GM12878 (cell line): ENCODE measurements at regions not wholly inside any gene's neighbourhood (a gene's known extent, or its start where the extent isn't known, plus 50 kb on each side); places are given as distances from the start of the nearest gene placed in this dataset.

Source experiments
- ATAC-seq: fragments of 200-7000 bp; cut with Tn5 transposase; 3 replicates; pipeline ENCODE4 v1.9.1; 2020; ENCODE audit warnings: mild to moderate bottlenecking, moderate library complexity
- BruUV-seq: library from RNA; stranded (reverse); fragments of 400-500 nt; replicated peaks from 2 replicates; lab custom pipeline; 2021; lab: Mats Ljungman, UMichigan
- CTCF ChIA-PET: fragments of 300-600 bp; sonication (Branson Sonifier 250); formaldehyde crosslinking; extraction: SDS; loops from one replicate; lab custom pipeline; 2021; ENCODE audit warnings: inconsistent platforms; lab: Yijun Ruan, JAX
- POLR2A ChIA-PET: fragments of 350-600 bp; formaldehyde crosslinking; extraction: SDS; loops from one replicate; lab custom pipeline; 2021; ENCODE audit warnings: inconsistent platforms; lab: Charles Lee
- RAD21 ChIA-PET: fragments of 300-600 bp; sonication (Branson Sonifier 250); formaldehyde crosslinking; loops from one replicate; lab custom pipeline; 2023; ENCODE audit warnings: antibody characterized with exemption; ENCODE audit not compliant: unreplicated experiment; lab: Charles Lee
- SMC1A ChIA-PET: fragments of 300-600 bp; sonication (Branson Sonifier 250); formaldehyde crosslinking; loops from one replicate; lab custom pipeline; 2023; ENCODE audit not compliant: unreplicated experiment, uncharacterized antibody; lab: Charles Lee
- DNase-seq: peaks from one replicate; pipeline ENCODE4 v3.0.0-alpha.2; 2011; ENCODE audit warnings: low read depth, low spot score
- FAIRE-seq: peaks from 3 replicates; lab custom pipeline; 2011; peaks lifted over from hg19 to GRCh38; lab: Jason Lieb, UNC
- H2AFZ ChIP-seq: 2 replicates; pipeline ENCODE4 v1.6.0; 2011; ENCODE audit warnings: low read depth, low read length, control low read depth; ENCODE audit not compliant: control insufficient read depth
- H3K27ac ChIP-seq: 2 replicates; pipeline ENCODE4 v1.5.1; 2011; ENCODE audit warnings: control low read depth; ENCODE audit not compliant: control insufficient read depth, insufficient read depth
- H3K27me3 ChIP-seq, 2 experiments: replicated peaks in 1 of 2; 2 replicates each; pipeline versions ENCODE4 v1.6.0 to v1.6.1; 2011; ENCODE audit warnings: low read length in 1 of 2; ENCODE audit not compliant: control insufficient read depth in 2 of 2, insufficient read depth in 2 of 2
- H3K36me3 ChIP-seq, 2 experiments: 2 replicates each; pipeline ENCODE4 v1.5.1; 2011; ENCODE audit warnings: low read length in 1 of 2; ENCODE audit not compliant: control insufficient read depth in 2 of 2, insufficient read depth in 2 of 2
- H3K4me1 ChIP-seq: 2 replicates; pipeline ENCODE4 v1.6.1; 2011; ENCODE audit warnings: mild to moderate bottlenecking, low read length, moderate library complexity, mixed read lengths; ENCODE audit not compliant: control insufficient read depth, insufficient read depth
- H3K4me2 ChIP-seq: 2 replicates; pipeline ENCODE4 v1.6.0; 2011; ENCODE audit warnings: control low read depth; ENCODE audit not compliant: control insufficient read depth, insufficient read depth
- H3K4me3 ChIP-seq: fragments of 200-600 bp; sonication (generic); 2 replicates; pipeline ENCODE4 v1.5.1; 2016
- H3K79me2 ChIP-seq: 2 replicates; pipeline ENCODE4 v1.6.0; 2011; ENCODE audit warnings: low read length; ENCODE audit not compliant: control insufficient read depth, insufficient read depth
- H3K9ac ChIP-seq: 2 replicates; pipeline ENCODE4 v1.8.0; 2011; ENCODE audit warnings: low read length, control low read depth, mixed read lengths; ENCODE audit not compliant: control insufficient read depth, insufficient read depth
- H3K9me3 ChIP-seq: replicated peaks from 3 replicates; pipeline ENCODE4 v1.5.1; 2011; ENCODE audit warnings: mild to moderate bottlenecking, low read length; ENCODE audit not compliant: control insufficient read depth, insufficient read depth
- H4K20me1 ChIP-seq: 2 replicates; pipeline ENCODE4 v1.6.0; 2011; ENCODE audit not compliant: control insufficient read depth, insufficient read depth
- ATF7 ChIP-seq: fragments of 450-650 bp; IDR thresholded peaks from 2 replicates; pipeline ENCODE4 v1.6.1; 2016; ENCODE audit warnings: low read depth, mild to moderate bottlenecking
- NFXL1 ChIP-seq: fragments of 450-650 bp; IDR thresholded peaks from 2 replicates; pipeline ENCODE4 v1.6.1; 2017; ENCODE audit warnings: antibody characterized with exemption, mild to moderate bottlenecking, borderline replicate concordance
- WGBS: methylation state at CpG from one replicate; pipeline ENCODE4 v1.1.6; 2016; ENCODE audit warnings: low lambda C conversion rate; ENCODE audit not compliant: insufficient replicate concordance, insufficient coverage; ENCODE audit errors: missing lambda C conversion rate; 5-methylcytosine and 5-hydroxymethylcytosine counted together
- in situ Hi-C: fragments of 300-500 bp; cut with MboI; formaldehyde crosslinking; loops from 9 replicates; pipeline ENCODE4 v1.14.3; 2018; ENCODE audit warnings: mixed read lengths
- intact Hi-C: fragments of 100-400 bp; cut with micrococcal nuclease; formaldehyde crosslinking; loops from one replicate; pipeline ENCODE4 v1.14.2; 2022; ENCODE audit not compliant: unreplicated experiment
- TF ChIP-seq, protein P1 (sequence below): fragments of 450-650 bp; IDR thresholded peaks from 2 replicates; pipeline ENCODE4 v1.6.1; 2018; ENCODE audit warnings: mild to moderate bottlenecking, low read depth, moderate library complexity; ENCODE audit not compliant: partially characterized antibody
- TF ChIP-seq, protein P2 (sequence below), 3 experiments: IDR thresholded peaks in 2 of 3; conservative IDR thresholded peaks in 1 of 3; 2 replicates each; pipeline ENCODE4 v1.5.1; 2011; ENCODE audit warnings: low read depth in 3 of 3, low read length in 3 of 3, mild to moderate bottlenecking in 3 of 3, control low read depth in 2 of 3, moderate library complexity in 2 of 3, inconsistent platforms in 1 of 3, mixed read lengths in 1 of 3; ENCODE audit not compliant: control insufficient read depth in 2 of 3, insufficient read depth in 1 of 3; ENCODE audit errors: extremely low read depth in 1 of 3

DNA sequence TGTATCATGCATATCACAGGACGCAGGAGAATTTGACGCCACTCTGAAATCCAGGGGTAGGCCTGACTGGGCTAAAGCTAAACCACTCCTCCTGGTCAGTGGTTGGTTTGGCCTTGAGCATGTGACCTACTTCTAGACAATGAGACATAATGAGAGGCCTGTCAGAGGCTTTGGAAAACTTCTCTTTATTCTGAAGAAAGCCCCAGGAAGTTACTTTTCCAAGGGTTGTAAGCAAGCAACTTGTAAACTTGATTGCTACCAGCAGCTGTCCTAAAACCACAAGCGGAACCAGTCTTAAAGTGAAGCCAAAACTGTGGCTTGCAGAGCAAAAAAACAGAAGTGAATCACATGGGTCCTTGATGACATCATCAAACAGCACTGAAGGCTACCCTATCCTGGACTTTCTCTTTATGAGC lies 138.2 kb upstream of the COX10 start:
- RAD21 ChIA-PET = interaction anchor here (0.7 kb wide), 1 partner anchor 14 kb away, joined by 3 read pairs; no protein-coding TSS in a partner anchor
- intact Hi-C loops = no loop called here
- in situ Hi-C loops = no loop called here
- Histone ChIP-seq H3K4me3 (no peak overlapping the region), H3K4me1 (no peaks in the 10 kb centered on the region), H3K27ac (no peak overlapping the region), H4K20me1 (no peaks in the 10 kb centered on the region), H3K36me3 (no peaks in the 10 kb centered on the region), H3K9me3 (no peaks in the 10 kb centered on the region; the same call in 2 of the 3 replicates), H3K4me2 (no peak overlapping the region), H3K27me3 (no peaks in the 10 kb centered on the region), H3K79me2 (no peaks in the 10 kb centered on the region), H2AFZ (no peak overlapping the region), H3K9ac (no peak overlapping the region)
- 76% methylated on average over 3 of the region's 3 CpGs for WGBS
- CTCF ChIA-PET = interaction anchor here (0.6 kb wide), 1 partner anchor 444 kb away, joined by 5 read pairs; no protein-coding TSS in a partner anchor
- SMC1A ChIA-PET = interaction anchor here (0.9 kb wide), 1 partner anchor 9 kb away, joined by 4 read pairs; no protein-coding TSS in a partner anchor
- DNase-seq (no peak), ATAC-seq (no peak), FAIRE-seq (no peak)
- BruUV-seq = no TSS peak
- peak; percentile 50; the same call in 1 of the 2 replicates for TF ChIP-seq ATF7
- TF ChIP-seq, protein P1, sequence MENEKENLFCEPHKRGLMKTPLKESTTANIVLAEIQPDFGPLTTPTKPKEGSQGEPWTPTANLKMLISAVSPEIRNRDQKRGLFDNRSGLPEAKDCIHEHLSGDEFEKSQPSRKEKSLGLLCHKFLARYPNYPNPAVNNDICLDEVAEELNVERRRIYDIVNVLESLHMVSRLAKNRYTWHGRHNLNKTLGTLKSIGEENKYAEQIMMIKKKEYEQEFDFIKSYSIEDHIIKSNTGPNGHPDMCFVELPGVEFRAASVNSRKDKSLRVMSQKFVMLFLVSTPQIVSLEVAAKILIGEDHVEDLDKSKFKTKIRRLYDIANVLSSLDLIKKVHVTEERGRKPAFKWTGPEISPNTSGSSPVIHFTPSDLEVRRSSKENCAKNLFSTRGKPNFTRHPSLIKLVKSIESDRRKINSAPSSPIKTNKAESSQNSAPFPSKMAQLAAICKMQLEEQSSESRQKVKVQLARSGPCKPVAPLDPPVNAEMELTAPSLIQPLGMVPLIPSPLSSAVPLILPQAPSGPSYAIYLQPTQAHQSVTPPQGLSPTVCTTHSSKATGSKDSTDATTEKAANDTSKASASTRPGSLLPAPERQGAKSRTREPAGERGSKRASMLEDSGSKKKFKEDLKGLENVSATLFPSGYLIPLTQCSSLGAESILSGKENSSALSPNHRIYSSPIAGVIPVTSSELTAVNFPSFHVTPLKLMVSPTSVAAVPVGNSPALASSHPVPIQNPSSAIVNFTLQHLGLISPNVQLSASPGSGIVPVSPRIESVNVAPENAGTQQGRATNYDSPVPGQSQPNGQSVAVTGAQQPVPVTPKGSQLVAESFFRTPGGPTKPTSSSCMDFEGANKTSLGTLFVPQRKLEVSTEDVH = no peak
- TF ChIP-seq, protein P2, sequence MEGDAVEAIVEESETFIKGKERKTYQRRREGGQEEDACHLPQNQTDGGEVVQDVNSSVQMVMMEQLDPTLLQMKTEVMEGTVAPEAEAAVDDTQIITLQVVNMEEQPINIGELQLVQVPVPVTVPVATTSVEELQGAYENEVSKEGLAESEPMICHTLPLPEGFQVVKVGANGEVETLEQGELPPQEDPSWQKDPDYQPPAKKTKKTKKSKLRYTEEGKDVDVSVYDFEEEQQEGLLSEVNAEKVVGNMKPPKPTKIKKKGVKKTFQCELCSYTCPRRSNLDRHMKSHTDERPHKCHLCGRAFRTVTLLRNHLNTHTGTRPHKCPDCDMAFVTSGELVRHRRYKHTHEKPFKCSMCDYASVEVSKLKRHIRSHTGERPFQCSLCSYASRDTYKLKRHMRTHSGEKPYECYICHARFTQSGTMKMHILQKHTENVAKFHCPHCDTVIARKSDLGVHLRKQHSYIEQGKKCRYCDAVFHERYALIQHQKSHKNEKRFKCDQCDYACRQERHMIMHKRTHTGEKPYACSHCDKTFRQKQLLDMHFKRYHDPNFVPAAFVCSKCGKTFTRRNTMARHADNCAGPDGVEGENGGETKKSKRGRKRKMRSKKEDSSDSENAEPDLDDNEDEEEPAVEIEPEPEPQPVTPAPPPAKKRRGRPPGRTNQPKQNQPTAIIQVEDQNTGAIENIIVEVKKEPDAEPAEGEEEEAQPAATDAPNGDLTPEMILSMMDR (IDR thresholded peaks at IDR 0.05 in 2 of 3, conservative IDR thresholded peaks at IDR 0.05 in 1 of 3; ENCODE audit: control insufficient read depth in 2 of 3, extremely low read depth in 1 of 3, insufficient read depth in 1 of 3, low read depth in 3 of 3, low read length in 3 of 3) = no peak
- TF ChIP-seq NFXL1 = no peak
- POLR2A ChIA-PET = no interaction called here
